ENCODE measurements at regions not wholly inside any gene's neighbourhood (a gene's known extent, or its start where the extent isn't known, plus 50 kb on each side); places are given as distances from the start of the nearest gene placed in this dataset.

DNA sequence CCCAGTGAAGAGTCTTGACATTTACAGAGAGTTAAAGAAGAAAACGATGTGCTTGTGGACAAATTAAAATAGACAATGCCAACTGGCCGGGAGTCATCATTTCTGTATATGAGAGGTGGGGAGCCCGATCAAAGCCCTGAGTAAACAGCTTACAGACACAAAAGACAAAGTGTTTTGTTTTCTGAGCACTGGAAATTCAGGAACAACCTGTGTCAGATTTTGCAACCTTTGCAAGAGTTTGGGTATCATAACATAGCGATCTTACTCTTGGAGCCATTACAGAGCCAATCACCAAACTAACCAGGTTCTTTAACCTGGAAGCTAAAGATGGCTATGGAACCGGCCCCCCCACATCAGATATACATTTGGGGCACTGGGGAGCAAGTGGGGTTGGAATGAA is 101.9 kb upstream of the LRIG1 start:
- Mint-ChIP-seq H3K4me1 (no peaks in the 10 kb centered on the region), H3K27me3 (peaks cover 28% of the 10 kb centered on the region), H3K9me3 (ENCODE audit: insufficient read depth) (no peaks in the 10 kb centered on the region), H3K27ac (no peak overlapping the region), H3K4me3 (no peak overlapping the region)
- Histone ChIP-seq H2AFZ (ENCODE audit: insufficient read depth, low read depth, low read length, poor library complexity, severe bottlenecking) (no peak overlapping the region), H3K4me3 (ENCODE audit: control extremely low read depth in 1 of 5, extremely low read depth in 1 of 5, insufficient read depth in 1 of 5, low read depth in 2 of 5, low read length in 4 of 5) (no peak overlapping the region), H4K20me1 (ENCODE audit: control insufficient read depth, insufficient read depth, low read length, poor library complexity, severe bottlenecking) (no peaks in the 10 kb centered on the region), H3K79me2 (ENCODE audit: control insufficient read depth, insufficient read depth, low read length) (no peaks in the 10 kb centered on the region), H3K4me2 (replicated peaks; ENCODE audit: low read depth, low read length, poor library complexity, severe bottlenecking) (no peak overlapping the region), H3K27me3 (replicated peaks in 1 of 4; ENCODE audit: control extremely low read depth in 1 of 4, control insufficient read depth in 3 of 4, insufficient read depth in 4 of 4, low read length in 3 of 4) (peaks cover 0 to 18% (median 8%) of the 10 kb centered on the region in 4 experiments), H3K9ac (ENCODE audit: low read length) (no peak overlapping the region), H3K36me3 (replicated peaks in 1 of 2; ENCODE audit: control extremely low read depth in 1 of 2, control insufficient read depth in 1 of 2, extremely low read depth in 1 of 2, insufficient read depth in 2 of 2, low read length in 1 of 2) (no peaks in the 10 kb centered on the region), H3K9me3 (ENCODE audit: control extremely low read depth in 1 of 3, control insufficient read depth in 2 of 3, insufficient read depth in 1 of 3, low read length in 2 of 3) (no peaks in the 10 kb centered on the region), H3K4me1 (ENCODE audit: control insufficient read depth in 2 of 2, insufficient read depth in 2 of 2, low read length in 2 of 2) (no peaks in the 10 kb centered on the region), H3K27ac (ENCODE audit: low read length in 2 of 2) (no peak overlapping the region)
- TF ChIP-seq EZH2 (IDR thresholded peaks at IDR 0.05; ENCODE audit: borderline replicate concordance, insufficient read depth, low read depth, low read length, poor library complexity, severe bottlenecking): no peak
- TF ChIP-seq, protein P1, sequence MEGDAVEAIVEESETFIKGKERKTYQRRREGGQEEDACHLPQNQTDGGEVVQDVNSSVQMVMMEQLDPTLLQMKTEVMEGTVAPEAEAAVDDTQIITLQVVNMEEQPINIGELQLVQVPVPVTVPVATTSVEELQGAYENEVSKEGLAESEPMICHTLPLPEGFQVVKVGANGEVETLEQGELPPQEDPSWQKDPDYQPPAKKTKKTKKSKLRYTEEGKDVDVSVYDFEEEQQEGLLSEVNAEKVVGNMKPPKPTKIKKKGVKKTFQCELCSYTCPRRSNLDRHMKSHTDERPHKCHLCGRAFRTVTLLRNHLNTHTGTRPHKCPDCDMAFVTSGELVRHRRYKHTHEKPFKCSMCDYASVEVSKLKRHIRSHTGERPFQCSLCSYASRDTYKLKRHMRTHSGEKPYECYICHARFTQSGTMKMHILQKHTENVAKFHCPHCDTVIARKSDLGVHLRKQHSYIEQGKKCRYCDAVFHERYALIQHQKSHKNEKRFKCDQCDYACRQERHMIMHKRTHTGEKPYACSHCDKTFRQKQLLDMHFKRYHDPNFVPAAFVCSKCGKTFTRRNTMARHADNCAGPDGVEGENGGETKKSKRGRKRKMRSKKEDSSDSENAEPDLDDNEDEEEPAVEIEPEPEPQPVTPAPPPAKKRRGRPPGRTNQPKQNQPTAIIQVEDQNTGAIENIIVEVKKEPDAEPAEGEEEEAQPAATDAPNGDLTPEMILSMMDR (IDR thresholded peaks at IDR 0.05): no peak
- WGBS (ENCODE audit: insufficient coverage): 94% methylated on average over 3 of the region's 5 CpGs
- ChIA-PET CTCF (no interaction called here), POLR2A (no interaction called here)
- DNase-seq: no peak
- no peak for ATAC-seq (ENCODE audit: low read depth)
- intact Hi-C loops (cut with micrococcal nuclease): no loop called here

DNA sequence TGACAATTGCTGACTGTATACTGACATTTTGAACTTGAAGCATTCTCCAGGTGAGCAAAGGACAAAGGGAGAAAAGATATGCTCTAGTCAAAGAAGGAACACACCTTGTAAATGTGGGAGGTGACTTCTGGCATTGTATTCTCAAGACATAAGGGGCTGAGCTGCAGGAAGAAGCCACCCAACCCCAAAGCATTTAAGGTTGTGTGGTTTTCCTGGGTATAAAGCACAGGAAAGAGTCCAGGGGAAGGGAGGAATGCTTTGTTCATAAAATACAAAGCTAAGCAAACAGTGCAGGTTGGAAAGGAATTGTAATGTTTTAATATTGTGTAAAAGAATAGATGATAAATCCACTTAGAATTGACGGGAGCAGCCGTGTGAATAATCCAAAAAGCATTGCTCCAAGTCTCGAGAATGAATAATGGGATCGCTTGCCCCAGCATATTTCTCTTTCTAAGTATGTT is 102.4 kb upstream of the LRIG1 start:
- Histone ChIP-seq H3K27ac (ENCODE audit: low read length in 2 of 2) (no peak overlapping the region), H2AFZ (ENCODE audit: insufficient read depth, low read depth, low read length, poor library complexity, severe bottlenecking) (no peak overlapping the region), H3K4me1 (ENCODE audit: control insufficient read depth in 2 of 2, insufficient read depth in 2 of 2, low read length in 2 of 2) (no peaks in the 10 kb centered on the region), H3K4me3 (ENCODE audit: control extremely low read depth in 1 of 5, extremely low read depth in 1 of 5, insufficient read depth in 1 of 5, low read depth in 2 of 5, low read length in 4 of 5) (no peak overlapping the region), H3K79me2 (ENCODE audit: control insufficient read depth, insufficient read depth, low read length) (no peaks in the 10 kb centered on the region), H4K20me1 (ENCODE audit: control insufficient read depth, insufficient read depth, low read length, poor library complexity, severe bottlenecking) (no peaks in the 10 kb centered on the region), H3K27me3 (replicated peaks in 1 of 4; ENCODE audit: control extremely low read depth in 1 of 4, control insufficient read depth in 3 of 4, insufficient read depth in 4 of 4, low read length in 3 of 4) (peaks cover 0 to 17% (median 8%) of the 10 kb centered on the region in 4 experiments), H3K9me3 (ENCODE audit: control extremely low read depth in 1 of 3, control insufficient read depth in 2 of 3, insufficient read depth in 1 of 3, low read length in 2 of 3) (no peaks in the 10 kb centered on the region), H3K36me3 (replicated peaks in 1 of 2; ENCODE audit: control extremely low read depth in 1 of 2, control insufficient read depth in 1 of 2, extremely low read depth in 1 of 2, insufficient read depth in 2 of 2, low read length in 1 of 2) (no peaks in the 10 kb centered on the region), H3K9ac (ENCODE audit: low read length) (no peak overlapping the region), H3K4me2 (replicated peaks; ENCODE audit: low read depth, low read length, poor library complexity, severe bottlenecking) (no peak overlapping the region)
- H3K27me3 Mint-ChIP-seq: peaks cover 33% of the 10 kb centered on the region
- TF ChIP-seq, protein P1 (IDR thresholded peaks at IDR 0.05): no peak
- no peak for TF ChIP-seq EZH2 (IDR thresholded peaks at IDR 0.05; ENCODE audit: borderline replicate concordance, insufficient read depth, low read depth, low read length, poor library complexity, severe bottlenecking)
- no peak overlapping the region for H3K4me3 Mint-ChIP-seq
- ChIA-PET CTCF (no interaction called here), POLR2A (no interaction called here)
- DNase-seq (no peak), ATAC-seq (ENCODE audit: low read depth) (no peak)
- H3K4me1 Mint-ChIP-seq: no peaks in the 10 kb centered on the region
- intact Hi-C loops (cut with micrococcal nuclease): no loop called here
- H3K27ac Mint-ChIP-seq: no peak overlapping the region
- no peaks in the 10 kb centered on the region for H3K9me3 Mint-ChIP-seq (ENCODE audit: insufficient read depth)
- WGBS (ENCODE audit: insufficient coverage): no CpG with 5 or more reads among the region's 4 CpGs

Data from B cell (primary cell).